Right lobe of liver (tissue), 6 donors: ENCODE measurements at regions not wholly inside any gene's neighbourhood (a gene's known extent, or its start where the extent isn't known, plus 50 kb on each side); places are given as distances from the start of the nearest gene placed in this dataset.

Experiments
- ATAC-seq, 4 donors: fragments of 200-7000 bp; cut with Tn5 transposase; one replicate each; pipeline ENCODE4 v1.9.1; 2020; ENCODE audit warnings: mild to moderate bottlenecking in 4 of 4, moderate library complexity in 4 of 4
- DNase-seq, 3 donors: peaks; one replicate each; pipeline ENCODE4 v3.0.0-alpha.2; 2020
- H3K27ac ChIP-seq, 3 donors: fragments of 200-600 bp; one replicate each; pipeline ENCODE4 v1.8.0; 2022
- H3K27me3 ChIP-seq, 2 donors: fragments of 200-600 bp; one replicate each; pipeline ENCODE4 v1.8.0; 2022
- H3K36me3 ChIP-seq, 4 donors: fragments of 200-600 bp; sonication (generic) in 1 of 4; one replicate each; pipeline versions ENCODE4 v1.5.1 to v1.8.0; 2017 to 2022; ENCODE audit warnings: control low read depth in 1 of 4
- H3K4me1 ChIP-seq, 4 donors: fragments of 200-600 bp; sonication (generic) in 1 of 4; one replicate each; pipeline versions ENCODE4 v1.5.1 to v1.8.0; 2017 to 2022; ENCODE audit warnings: control low read depth in 1 of 4
- H3K4me3 ChIP-seq, 3 donors: fragments of 200-600 bp; one replicate each; pipeline ENCODE4 v1.8.0; 2022
- H3K9me3 ChIP-seq, 4 donors: fragments of 200-600 bp; sonication (generic) in 1 of 4; one replicate each; pipeline versions ENCODE4 v1.5.1 to v1.8.0; 2017 to 2022; ENCODE audit warnings: control low read depth in 1 of 4
- CTCF ChIP-seq, 4 donors: fragments of 200-600 bp in 3 of 4; fragments of 450-650 bp in 1 of 4; IDR thresholded peaks; one replicate each; pipeline versions ENCODE4 v1.5.1 to v1.8.0; 2016 to 2022; ENCODE audit warnings: antibody characterized with exemption in 4 of 4, mild to moderate bottlenecking in 2 of 4
- POLR2A ChIP-seq: fragments of 450-650 bp; IDR thresholded peaks from one replicate; pipeline ENCODE4 v1.6.1; 2017; ENCODE audit warnings: antibody characterized with exemption, mild to moderate bottlenecking
- whole genome bisulfite sequencing: methylation state at CpG from one replicate; pipeline ENCODE4 v1.1.6; 2018; ENCODE audit warnings: low coverage, low lambda C conversion rate; ENCODE audit not compliant: insufficient coverage; ENCODE audit errors: missing lambda C conversion rate; 5-methylcytosine and 5-hydroxymethylcytosine counted together
- intact Hi-C, 2 donors: fragments of 100-400 bp; cut with DNase I; formaldehyde crosslinking; loops; one replicate each; pipeline versions ENCODE4 v1.11.2 to v1.14.1; 2022
- donor health status: DM: no; HTN: yes; CAD: no.
- donor health status: DM: no; HTN: no; CAD: no.
- donor health status: DM: no; HTN: no; CAD: no.
- donor health status: DM: no; HTN: yes; CAD: no.
- donor health status: DM: no; HTN: yes; CAD: no.

GRCh38 chr9:106478312-106478711 lies 384.7 kb upstream of the ZNF462 start:
- Histone ChIP-seq H3K4me1 (peaks cover 0 to 15% (median 5%) of the 10 kb centered on the region in 4 donors), H3K4me3 (no peak overlapping the region), H3K27me3 (no peaks in the 10 kb centered on the region), H3K36me3 (no peaks in the 10 kb centered on the region), H3K9me3 (no peaks in the 10 kb centered on the region), H3K27ac (no peak overlapping the region)
- intact Hi-C loops = no loop called here
- ATAC-seq (peak; percentile 29 to 58 (median 41)), DNase-seq (no peak)
- WGBS = 53% methylated on average over 1 of the region's 1 CpG
- no peak for TF ChIP-seq POLR2A
- TF ChIP-seq CTCF (IDR thresholded peaks at IDR 0.05) = no peak

- no peak overlapping the region for H3K4me3 ChIP-seq
- no peaks in the 10 kb centered on the region for H3K36me3 ChIP-seq
- DNase-seq (no peak), ATAC-seq (no peak)
- intact Hi-C loops = no loop called here
- TF ChIP-seq POLR2A (no peak), CTCF (IDR thresholded peaks at IDR 0.05) (no peak)
- H3K27ac ChIP-seq = no peak overlapping the region
- WGBS = 100% methylated on average over 2 of the region's 2 CpGs
- no peaks in the 10 kb centered on the region for H3K27me3 ChIP-seq
- peaks cover 0 to 15% (median 5%) of the 10 kb centered on the region in 4 donors for H3K4me1 ChIP-seq
- H3K9me3 ChIP-seq = no peaks in the 10 kb centered on the region
These were observed 384.2 kb upstream of the ZNF462 start for GRCh38 chr9:106478727-106479126.

- H3K4me3 ChIP-seq = no peak overlapping the region
- DNase-seq (no peak), ATAC-seq (peak; percentile 70 to 83 (median 80))
- H3K36me3 ChIP-seq = no peaks in the 10 kb centered on the region
- TF ChIP-seq POLR2A = no peak
- TF ChIP-seq CTCF (IDR thresholded peaks at IDR 0.05) = no peak
- no peaks in the 10 kb centered on the region for H3K9me3 ChIP-seq
- intact Hi-C loops = no loop called here
- peaks cover 0 to 15% (median 5%) of the 10 kb centered on the region in 4 donors for H3K4me1 ChIP-seq
- H3K27me3 ChIP-seq = no peaks in the 10 kb centered on the region
- H3K27ac ChIP-seq = no peak overlapping the region
- 4% methylated on average over 5 of the region's 5 CpGs for WGBS
These were observed 383.3 kb upstream of the ZNF462 start for GRCh38 chr9:106479679-106480078.

GRCh38 chr9:106481013-106481609 lies 381.9 kb upstream of the ZNF462 start:
- no peaks in the 10 kb centered on the region for H3K9me3 ChIP-seq
- intact Hi-C loops = no loop called here
- no peak overlapping the region for H3K4me3 ChIP-seq
- no peaks in the 10 kb centered on the region for H3K27me3 ChIP-seq
- ATAC-seq (no peak), DNase-seq (no peak)
- 67% methylated on average over 4 of the region's 5 CpGs for WGBS
- no peaks in the 10 kb centered on the region for H3K36me3 ChIP-seq
- peaks cover 0 to 15% (median 5%) of the 10 kb centered on the region in 4 donors for H3K4me1 ChIP-seq
- TF ChIP-seq CTCF (IDR thresholded peaks at IDR 0.05) = no peak
- no peak for TF ChIP-seq POLR2A
- no peak overlapping the region for H3K27ac ChIP-seq

GRCh38 chr9:106482733-106483132 lies 380.2 kb upstream of the ZNF462 start:
- no peaks in the 10 kb centered on the region for H3K27me3 ChIP-seq

More at GRCh38 chr9:106482733-106483132, 380.2 kb upstream of the ZNF462 start:
- Histone ChIP-seq H3K9me3 (no peaks in the 10 kb centered on the region), H3K36me3 (no peaks in the 10 kb centered on the region), H3K4me3 (no peak overlapping the region), H3K4me1 (peaks cover 0 to 15% (median 5%) of the 10 kb centered on the region in 4 donors), H3K27ac (no peak overlapping the region)
- intact Hi-C loops = no loop called here
- ATAC-seq = peak in 3 of 4 donors; percentile 14 to 59 (median 18)
- no peak for TF ChIP-seq CTCF (IDR thresholded peaks at IDR 0.05)
- DNase-seq = no peak
